Trophoblast cell (in vitro differentiated cells and primary cell): ENCODE measurements at regions not wholly inside any gene's neighbourhood (a gene's known extent, or its start where the extent isn't known, plus 50 kb on each side); places are given as distances from the start of the nearest gene placed in this dataset.

Experiments used
- DNase-seq, 2 donors: peaks; one replicate each; pipeline ENCODE4 v3.0.0-alpha.2; 2016
- H2AFZ ChIP-seq: 2 replicates; pipeline ENCODE4 v1.6.1; 2013; ENCODE audit warnings: low read length, moderate library complexity, mild to moderate bottlenecking; ENCODE audit not compliant: insufficient read depth, poor library complexity
- H2AK5ac ChIP-seq: 2 replicates; pipeline ENCODE4 v1.6.1; 2013; ENCODE audit warnings: mild to moderate bottlenecking, low read length
- H2BK120ac ChIP-seq: 2 replicates; pipeline ENCODE4 v1.6.1; 2013; ENCODE audit warnings: low read length, mild to moderate bottlenecking, moderate library complexity; ENCODE audit not compliant: insufficient read depth, poor library complexity
- H2BK12ac ChIP-seq: 2 replicates; pipeline ENCODE4 v1.6.1; 2013; ENCODE audit warnings: mild to moderate bottlenecking, low read length, moderate library complexity
- H2BK5ac ChIP-seq: 2 replicates; pipeline ENCODE4 v1.6.1; 2013; ENCODE audit warnings: low read length, low read depth, moderate library complexity, mild to moderate bottlenecking; ENCODE audit not compliant: poor library complexity
- H3K14ac ChIP-seq: 2 replicates; pipeline ENCODE4 v1.6.1; 2013; ENCODE audit warnings: mild to moderate bottlenecking, low read length
- H3K18ac ChIP-seq: 2 replicates; pipeline ENCODE4 v1.6.1; 2013; ENCODE audit warnings: mild to moderate bottlenecking, low read length
- H3K23ac ChIP-seq: 2 replicates; pipeline ENCODE4 v1.6.1; 2013; ENCODE audit warnings: low read length
- H3K27ac ChIP-seq: 2 replicates; pipeline ENCODE4 v1.5.1; 2013; ENCODE audit warnings: low read depth, mild to moderate bottlenecking, inconsistent platforms, low read length, moderate library complexity
- H3K27me3 ChIP-seq: 2 replicates; pipeline ENCODE4 v1.6.1; 2013; ENCODE audit warnings: inconsistent platforms, mild to moderate bottlenecking, low read length, moderate library complexity; ENCODE audit not compliant: insufficient read depth
- H3K36me3 ChIP-seq, 2 experiments: 1 replicate in 1 of 2; 2 replicates in 1 of 2; pipeline ENCODE4 v1.6.1; 2013; ENCODE audit warnings: low read length in 2 of 2, mild to moderate bottlenecking in 2 of 2, moderate library complexity in 1 of 2; ENCODE audit not compliant: insufficient read depth in 2 of 2, control insufficient read depth in 1 of 2
- H3K4ac ChIP-seq: 2 replicates; pipeline ENCODE4 v1.6.1; 2013; ENCODE audit warnings: low read depth, mild to moderate bottlenecking, low read length, moderate library complexity
- H3K4me1 ChIP-seq, 2 experiments: 1 replicate in 1 of 2; 2 replicates in 1 of 2; pipeline ENCODE4 v1.6.1; 2013; ENCODE audit warnings: low read length in 2 of 2, mild to moderate bottlenecking in 2 of 2, moderate library complexity in 1 of 2; ENCODE audit not compliant: insufficient read depth in 2 of 2, control insufficient read depth in 1 of 2
- H3K4me2 ChIP-seq: 2 replicates; pipeline ENCODE4 v1.6.1; 2013; ENCODE audit warnings: inconsistent platforms, mild to moderate bottlenecking, low read length, moderate library complexity
- H3K4me3 ChIP-seq: 2 replicates; pipeline ENCODE4 v1.5.1; 2013; ENCODE audit warnings: mild to moderate bottlenecking, low read depth, low read length, inconsistent platforms
- H3K79me1 ChIP-seq: one replicate; pipeline ENCODE4 v1.6.1; 2013; ENCODE audit warnings: low read length
- H3K79me2 ChIP-seq: 2 replicates; pipeline ENCODE4 v1.6.1; 2013; ENCODE audit warnings: low read length, mild to moderate bottlenecking; ENCODE audit not compliant: control insufficient read depth, insufficient read depth, poor library complexity
- H3K9ac ChIP-seq: 2 replicates; pipeline ENCODE4 v1.6.1; 2013; ENCODE audit warnings: mild to moderate bottlenecking, low read length
- H3K9me3 ChIP-seq: 2 replicates; pipeline ENCODE4 v1.6.1; 2013; ENCODE audit warnings: low read depth, mild to moderate bottlenecking, control low read depth, inconsistent platforms, low read length; ENCODE audit not compliant: insufficient read depth
- H4K12ac ChIP-seq: 2 replicates; pipeline ENCODE4 v1.6.1; 2013; ENCODE audit warnings: low read depth, mild to moderate bottlenecking, low read length, moderate library complexity
- H4K8ac ChIP-seq: 2 replicates; pipeline ENCODE4 v1.6.1; 2013; ENCODE audit warnings: low read depth, mild to moderate bottlenecking, low read length, moderate library complexity
- H4K91ac ChIP-seq: one replicate; pipeline ENCODE4 v1.6.1; 2013; ENCODE audit warnings: low read depth, mild to moderate bottlenecking, low read length, moderate library complexity
- WGBS: extraction: QIAGEN DNeasy Blood & Tissue Kit; methylation state at CpG from one replicate; pipeline ENCODE4 v1.1.7; 2013; ENCODE audit warnings: missing lambda C conversion rate; ENCODE audit not compliant: insufficient read length, insufficient coverage; ENCODE audit errors: extremely low coverage; 5-methylcytosine and 5-hydroxymethylcytosine counted together

- Histone ChIP-seq H2AK5ac (no peak overlapping the region), H3K14ac (no peak overlapping the region), H3K27me3 (no peaks in the 10 kb centered on the region), H3K9me3 (no peaks in the 10 kb centered on the region), H2BK5ac (no peak overlapping the region), H3K27ac (no peak overlapping the region), H3K23ac (no peak overlapping the region), H3K4me1 (no peaks in the 10 kb centered on the region), H3K18ac (no peak overlapping the region), H3K79me1 (no peaks in the 10 kb centered on the region), H3K4me2 (no peak overlapping the region), H3K36me3 (peaks cover 0 to 2% of the 10 kb centered on the region in 2 experiments), H2AFZ (no peak overlapping the region), H3K4me3 (no peak overlapping the region), H3K79me2 (no peaks in the 10 kb centered on the region), H3K9ac (no peak overlapping the region), H2BK12ac (no peak overlapping the region), H4K8ac (no peak overlapping the region), H4K12ac (no peak overlapping the region), H2BK120ac (no peak overlapping the region), H4K91ac (no peak overlapping the region), H3K4ac (no peak overlapping the region)
- no peak for DNase-seq
- WGBS, result no CpG with 5 or more reads among the region's 1 CpG
Measured at GRCh38 chr6:55674672-55675071, 95.7 kb upstream of the HMGCLL1 start.

GRCh38 chr6:55670850-55671413 lies 91.9 kb upstream of the HMGCLL1 start:
- Histone ChIP-seq H3K18ac (no peak overlapping the region), H2BK12ac (no peak overlapping the region), H3K4me3 (no peak overlapping the region), H3K79me2 (no peaks in the 10 kb centered on the region), H3K14ac (no peak overlapping the region), H3K4me2 (no peak overlapping the region), H4K91ac (no peak overlapping the region), H3K23ac (no peak overlapping the region), H2BK5ac (no peak overlapping the region), H3K9me3 (no peaks in the 10 kb centered on the region), H4K12ac (no peak overlapping the region), H2BK120ac (no peak overlapping the region), H3K27ac (no peak overlapping the region), H3K79me1 (no peaks in the 10 kb centered on the region), H4K8ac (no peak overlapping the region), H2AFZ (no peak overlapping the region), H3K4ac (no peak overlapping the region), H3K27me3 (no peaks in the 10 kb centered on the region), H2AK5ac (no peak overlapping the region), H3K9ac (no peak overlapping the region), H3K36me3 (no peaks in the 10 kb centered on the region), H3K4me1 (no peaks in the 10 kb centered on the region)
- no peak for DNase-seq
- WGBS, result no CpG with 5 or more reads among the region's 5 CpGs

DNA sequence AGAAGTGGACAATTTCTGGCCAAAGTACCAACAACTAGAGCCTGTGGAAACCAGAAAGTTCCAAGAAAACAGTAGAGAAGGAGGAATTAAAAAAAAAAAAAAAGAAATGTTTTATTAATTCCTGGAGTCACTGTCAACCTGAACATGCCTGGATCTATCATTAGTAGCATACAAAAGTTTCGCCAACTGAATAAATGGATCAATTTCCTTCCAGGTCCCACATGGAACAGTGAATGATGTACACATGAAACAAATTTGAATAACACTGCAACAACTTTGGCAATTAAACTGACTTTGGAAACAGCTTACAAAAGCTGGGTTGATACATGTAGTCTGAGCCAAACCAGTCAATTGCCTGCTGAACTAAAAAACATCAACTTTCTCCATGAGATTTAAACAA lies 90.0 kb upstream of the HMGCLL1 start:
- H3K27ac ChIP-seq, result no peak overlapping the region
- no peaks in the 10 kb centered on the region for H3K79me2 ChIP-seq
- H3K27me3 ChIP-seq, result no peaks in the 10 kb centered on the region
- no peak overlapping the region for H3K4me3 ChIP-seq
- H3K9me3 ChIP-seq, result no peaks in the 10 kb centered on the region
- H4K12ac ChIP-seq, result no peak overlapping the region
- H4K91ac ChIP-seq, result no peak overlapping the region
- H2BK5ac ChIP-seq, result no peak overlapping the region
- no peak overlapping the region for H3K23ac ChIP-seq
- no peak overlapping the region for H4K8ac ChIP-seq
- no CpG with 5 or more reads among the region's 1 CpG for WGBS
- DNase-seq, result no peak
- H2AFZ ChIP-seq, result no peak overlapping the region
- no peak overlapping the region for H3K9ac ChIP-seq
- no peak overlapping the region for H3K4ac ChIP-seq
- H2BK120ac ChIP-seq, result no peak overlapping the region
- H3K4me2 ChIP-seq, result no peak overlapping the region
- no peaks in the 10 kb centered on the region for H3K36me3 ChIP-seq
- H3K18ac ChIP-seq, result no peak overlapping the region
- no peak overlapping the region for H3K14ac ChIP-seq
- no peak overlapping the region for H2AK5ac ChIP-seq
- H2BK12ac ChIP-seq, result no peak overlapping the region
- H3K79me1 ChIP-seq, result no peaks in the 10 kb centered on the region
- no peaks in the 10 kb centered on the region for H3K4me1 ChIP-seq

GRCh38 chr6:55668591-55668990 lies 89.6 kb upstream of the HMGCLL1 start:
- no CpG with 5 or more reads among the region's 3 CpGs for WGBS
- H4K91ac ChIP-seq, result no peak overlapping the region
- no peak overlapping the region for H3K9ac ChIP-seq
- no peaks in the 10 kb centered on the region for H3K79me1 ChIP-seq
- H4K8ac ChIP-seq, result no peak overlapping the region
- no peaks in the 10 kb centered on the region for H3K9me3 ChIP-seq
- no peak overlapping the region for H4K12ac ChIP-seq
- H3K79me2 ChIP-seq, result no peaks in the 10 kb centered on the region
- H2BK120ac ChIP-seq, result no peak overlapping the region
- H3K14ac ChIP-seq, result no peak overlapping the region
- H3K18ac ChIP-seq, result no peak overlapping the region
- H3K27ac ChIP-seq, result no peak overlapping the region
- no peaks in the 10 kb centered on the region for H3K27me3 ChIP-seq
- no peaks in the 10 kb centered on the region for H3K4me1 ChIP-seq
- H3K4me3 ChIP-seq, result no peak overlapping the region
- H3K23ac ChIP-seq, result no peak overlapping the region
- DNase-seq, result no peak
- no peak overlapping the region for H2BK5ac ChIP-seq
- H3K36me3 ChIP-seq, result no peaks in the 10 kb centered on the region
- H2AK5ac ChIP-seq, result no peak overlapping the region
- H2AFZ ChIP-seq, result no peak overlapping the region
- no peak overlapping the region for H3K4me2 ChIP-seq
- no peak overlapping the region for H2BK12ac ChIP-seq
- H3K4ac ChIP-seq, result no peak overlapping the region
